ENCODE measurements at regions not wholly inside any gene's neighbourhood (a gene's known extent, or its start where the extent isn't known, plus 50 kb on each side); places are given as distances from the start of the nearest gene placed in this dataset.

GRCh38 chr4:171239196-171239595 lies 574.0 kb upstream of the GALNTL6 start:
- TF ChIP-seq CTCF (IDR thresholded peaks at IDR 0.05) (no peak), POLR2AphosphoS5 (IDR thresholded peaks at IDR 0.05) (no peak), EP300 (IDR thresholded peaks at IDR 0.05) (no peak), POLR2A (IDR thresholded peaks at IDR 0.05) (no peak)
